Cardiac muscle cell (in vitro differentiated cells and primary cell): ENCODE measurements at regions not wholly inside any gene's neighbourhood (a gene's known extent, or its start where the extent isn't known, plus 50 kb on each side); places are given as distances from the start of the nearest gene placed in this dataset.

Experiments
- DNase-seq, 2 donors: peaks; one replicate each; pipeline versions ENCODE4 v3.0.0 to v3.0.0-alpha.2; 2010 to 2017; ENCODE audit warnings: low read depth in 1 of 2, low spot score in 1 of 2
- H3K27ac ChIP-seq: fragments of 200-600 bp; sonication (generic); 2 replicates; pipeline ENCODE4 v1.5.1; 2016
- H3K27me3 ChIP-seq: fragments of 200-600 bp; sonication (generic); 2 replicates; pipeline ENCODE4 v1.6.0; 2016; ENCODE audit warnings: control low read depth
- H3K36me3 ChIP-seq: fragments of 200-600 bp; sonication (generic); 2 replicates; pipeline ENCODE4 v1.5.1; 2016; ENCODE audit warnings: control low read depth
- H3K4me1 ChIP-seq: fragments of 200-600 bp; sonication (generic); 2 replicates; pipeline ENCODE4 v1.8.1; 2017; ENCODE audit warnings: low read depth, mild to moderate bottlenecking, mixed run types
- H3K4me3 ChIP-seq: fragments of 200-600 bp; sonication (generic); 2 replicates; pipeline ENCODE4 v1.5.1; 2016; ENCODE audit warnings: mild to moderate bottlenecking
- H3K9me3 ChIP-seq: fragments of 200-600 bp; sonication (generic); 2 replicates; pipeline ENCODE4 v1.5.1; 2017; ENCODE audit warnings: low read depth, mild to moderate bottlenecking, control low read depth
- CTCF ChIP-seq: IDR thresholded peaks from 2 replicates; pipeline ENCODE4 v1.5.1; 2012; ENCODE audit warnings: low read depth, mild to moderate bottlenecking, low read length

GRCh38 chr7:153002572-153002971, 243.0 kb downstream of the ACTR3B start:
- Histone ChIP-seq H3K4me1 (no peaks in the 10 kb centered on the region), H3K27ac (no peak overlapping the region), H3K36me3 (no peaks in the 10 kb centered on the region), H3K4me3 (no peak overlapping the region), H3K27me3 (no peaks in the 10 kb centered on the region), H3K9me3 (no peaks in the 10 kb centered on the region)
- DNase-seq: no peak
- TF ChIP-seq CTCF: no peak

GRCh38 chr7:153004341-153004740, 244.8 kb downstream of the ACTR3B start:
- TF ChIP-seq CTCF: no peak
- H3K9me3 ChIP-seq: no peaks in the 10 kb centered on the region
- no peaks in the 10 kb centered on the region for H3K27me3 ChIP-seq
- H3K4me3 ChIP-seq: no peak overlapping the region
- no peaks in the 10 kb centered on the region for H3K36me3 ChIP-seq
- H3K27ac ChIP-seq: no peak overlapping the region
- DNase-seq: no peak
- H3K4me1 ChIP-seq: no peaks in the 10 kb centered on the region

- no peak overlapping the region for H3K4me3 ChIP-seq
- no peaks in the 10 kb centered on the region for H3K9me3 ChIP-seq
- DNase-seq: no peak
- no peaks in the 10 kb centered on the region for H3K36me3 ChIP-seq
- no peak overlapping the region for H3K27ac ChIP-seq
- no peaks in the 10 kb centered on the region for H3K4me1 ChIP-seq
- TF ChIP-seq CTCF: no peak
- H3K27me3 ChIP-seq: no peaks in the 10 kb centered on the region
Observed at GRCh38 chr7:153005750-153006435, 246.3 kb downstream of the ACTR3B start.

GRCh38 chr7:153006452-153006851, 246.9 kb downstream of the ACTR3B start:
- TF ChIP-seq CTCF: no peak
- no peak overlapping the region for H3K4me3 ChIP-seq
- H3K9me3 ChIP-seq: no peaks in the 10 kb centered on the region
- no peak for DNase-seq
- H3K36me3 ChIP-seq: no peaks in the 10 kb centered on the region
- no peak overlapping the region for H3K27ac ChIP-seq
- no peaks in the 10 kb centered on the region for H3K27me3 ChIP-seq
- H3K4me1 ChIP-seq: no peaks in the 10 kb centered on the region

- Histone ChIP-seq H3K36me3 (no peaks in the 10 kb centered on the region), H3K4me1 (no peaks in the 10 kb centered on the region), H3K9me3 (no peaks in the 10 kb centered on the region), H3K4me3 (no peak overlapping the region), H3K27ac (no peak overlapping the region), H3K27me3 (no peaks in the 10 kb centered on the region)
- no peak for DNase-seq
- TF ChIP-seq CTCF: no peak
Observed at GRCh38 chr7:153006911-153007310, 247.4 kb downstream of the ACTR3B start.

GRCh38 chr7:153010416-153010815, 250.9 kb downstream of the ACTR3B start:
- Histone ChIP-seq H3K27ac (no peak overlapping the region), H3K4me3 (no peak overlapping the region), H3K9me3 (no peaks in the 10 kb centered on the region), H3K4me1 (no peaks in the 10 kb centered on the region), H3K36me3 (no peaks in the 10 kb centered on the region), H3K27me3 (no peaks in the 10 kb centered on the region)
- TF ChIP-seq CTCF: no peak
- DNase-seq: no peak
